Suprapubic skin (tissue), 4 donors: ENCODE measurements at regions not wholly inside any gene's neighbourhood (a gene's known extent, or its start where the extent isn't known, plus 50 kb on each side); places are given as distances from the start of the nearest gene placed in this dataset.
A peak's percentile ranks its signal among the peaks of the same experiment; 100 is the strongest.
"Not testable (repeated sequence)": the region's sequence is repeated elsewhere in the genome, so short reads cannot be mapped to it uniquely, and the experiment has no call there.

Experiments used
- DNase-seq, 2 donors: peaks; one replicate each; pipeline ENCODE4 v3.0.0-alpha.2; 2019; ENCODE audit warnings: low spot score in 2 of 2
- H3K27ac ChIP-seq: fragments of 200-600 bp; sonication (generic); one replicate; pipeline ENCODE4 v1.5.1; 2019
- H3K27me3 ChIP-seq: fragments of 200-600 bp; sonication (generic); one replicate; pipeline ENCODE4 v1.5.1; 2019
- H3K36me3 ChIP-seq: fragments of 200-600 bp; sonication (generic); one replicate; pipeline ENCODE4 v1.5.1; 2019
- H3K4me1 ChIP-seq: fragments of 200-600 bp; sonication (generic); one replicate; pipeline ENCODE4 v1.5.1; 2019
- H3K4me3 ChIP-seq: fragments of 200-600 bp; sonication (generic); one replicate; pipeline ENCODE4 v1.5.1; 2019; ENCODE audit warnings: mild to moderate bottlenecking
- H3K9me3 ChIP-seq: fragments of 200-600 bp; sonication (generic); one replicate; pipeline ENCODE4 v1.5.1; 2019
- CTCF ChIP-seq, 2 donors: fragments of 200-600 bp in 1 of 2; fragments of 450-650 bp in 1 of 2; sonication (generic) in 1 of 2; IDR thresholded peaks; one replicate each; pipeline ENCODE4 v1.5.1; 2016 to 2019; ENCODE audit warnings: antibody characterized with exemption in 2 of 2, mild to moderate bottlenecking in 1 of 2, moderate library complexity in 1 of 2
- EP300 ChIP-seq: sonication (generic); formaldehyde crosslinking; IDR thresholded peaks from one replicate; pipeline ENCODE4 v1.6.1; 2017; ENCODE audit warnings: antibody characterized with exemption
- POLR2A ChIP-seq, 2 donors: fragments of 450-650 bp; IDR thresholded peaks; one replicate each; pipeline ENCODE4 v1.6.1; 2017; ENCODE audit warnings: antibody characterized with exemption in 2 of 2, mild to moderate bottlenecking in 2 of 2, moderate library complexity in 2 of 2
- POLR2AphosphoS5 ChIP-seq, 3 donors: sonication (generic); formaldehyde crosslinking; IDR thresholded peaks; one replicate each; pipeline ENCODE4 v1.6.1; 2017; ENCODE audit warnings: antibody characterized with exemption in 3 of 3
- WGBS: methylation state at CpG from one replicate; pipeline ENCODE4 v1.1.5; 2018; 5-methylcytosine and 5-hydroxymethylcytosine counted together

DNA sequence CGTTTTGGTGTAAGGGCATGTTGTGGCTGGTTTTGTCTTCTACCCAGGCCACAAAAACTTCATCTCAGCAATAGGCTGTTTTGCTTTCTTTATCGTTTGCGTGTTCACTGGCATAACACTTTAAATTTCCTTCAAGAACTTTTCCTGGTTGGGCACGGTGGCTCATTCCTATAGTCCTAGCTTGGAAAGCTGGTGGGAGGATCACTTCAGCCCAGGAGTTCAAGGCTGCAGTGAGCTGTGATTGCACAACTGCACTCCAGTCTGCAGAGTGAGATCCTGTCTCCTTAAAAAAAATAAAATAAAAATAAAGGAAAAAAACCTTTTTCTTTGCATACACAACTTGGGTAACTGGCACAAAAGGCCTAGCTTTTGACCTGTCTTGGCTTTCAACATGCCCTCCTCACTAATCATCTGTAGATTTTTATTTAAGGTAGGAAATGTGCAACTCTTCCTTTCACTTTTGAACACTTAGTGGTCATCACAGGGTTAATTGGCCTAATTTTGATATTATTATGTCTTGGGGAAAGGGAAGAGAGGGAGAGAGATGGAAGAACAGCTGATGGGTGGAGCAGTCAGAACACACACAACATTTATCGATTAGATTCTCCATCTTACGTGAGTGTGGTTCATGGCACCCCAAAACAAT, 78.9 kb upstream of the PSMA6 start:
- no peaks in the 10 kb centered on the region for H3K9me3 ChIP-seq
- TF ChIP-seq CTCF (IDR thresholded peaks at IDR 0.05) (no peak), POLR2A (IDR thresholded peaks at IDR 0.05) (no peak), POLR2AphosphoS5 (IDR thresholded peaks at IDR 0.05) (no peak), EP300 (no peak)
- peaks cover 17% of the 10 kb centered on the region for H3K4me1 ChIP-seq
- no peaks in the 10 kb centered on the region for H3K36me3 ChIP-seq
- no peak for DNase-seq
- H3K4me3 ChIP-seq: no peak overlapping the region
- H3K27me3 ChIP-seq: no peaks in the 10 kb centered on the region
- peak overlapping the region; percentile 31 for H3K27ac ChIP-seq
- WGBS: 69% methylated on average over 6 of the region's 6 CpGs

GRCh38 chr14:35213869-35214387, 78.3 kb upstream of the PSMA6 start:
- H3K27ac ChIP-seq: peak overlapping the region; percentile 35
- H3K4me1 ChIP-seq: peaks cover 17% of the 10 kb centered on the region
- H3K36me3 ChIP-seq: no peaks in the 10 kb centered on the region
- H3K4me3 ChIP-seq: no peak overlapping the region
- H3K27me3 ChIP-seq: no peaks in the 10 kb centered on the region
- no peaks in the 10 kb centered on the region for H3K9me3 ChIP-seq
- TF ChIP-seq EP300: no peak
- TF ChIP-seq CTCF (IDR thresholded peaks at IDR 0.05): no peak
- no peak for TF ChIP-seq POLR2A (IDR thresholded peaks at IDR 0.05)
- TF ChIP-seq POLR2AphosphoS5 (IDR thresholded peaks at IDR 0.05): no peak
- no peak for DNase-seq

GRCh38 chr14:35214402-35214801, 77.8 kb upstream of the PSMA6 start:
- not testable (repeated sequence) for DNase-seq, H3K4me3 ChIP-seq, H3K9me3 ChIP-seq, H3K27me3 ChIP-seq, H3K36me3 ChIP-seq
- peaks cover 17% of the 10 kb centered on the region for H3K4me1 ChIP-seq
- 60% methylated on average over 4 of the region's 4 CpGs for WGBS
- H3K27ac ChIP-seq: peak overlapping the region; percentile 35

- no peaks in the 10 kb centered on the region for H3K27me3 ChIP-seq
- no peak for DNase-seq
- H3K36me3 ChIP-seq: no peaks in the 10 kb centered on the region
- no peaks in the 10 kb centered on the region for H3K9me3 ChIP-seq
- no peak for TF ChIP-seq CTCF (IDR thresholded peaks at IDR 0.05)
- no peak for TF ChIP-seq EP300
- no peak for TF ChIP-seq POLR2A (IDR thresholded peaks at IDR 0.05)
- no peak for TF ChIP-seq POLR2AphosphoS5 (IDR thresholded peaks at IDR 0.05)
- peaks cover 17% of the 10 kb centered on the region for H3K4me1 ChIP-seq
- WGBS: 77% methylated on average over 5 of the region's 5 CpGs
- H3K4me3 ChIP-seq: no peak overlapping the region
- peak overlapping the region; percentile 35 for H3K27ac ChIP-seq
Observed at GRCh38 chr14:35215110-35215813, 76.9 kb upstream of the PSMA6 start.

- not testable (repeated sequence) for H3K27me3 ChIP-seq, DNase-seq
- 94% methylated on average over 2 of the region's 2 CpGs for WGBS
Observed at GRCh38 chr14:35218176-35218575, 74.0 kb upstream of the PSMA6 start.

DNA sequence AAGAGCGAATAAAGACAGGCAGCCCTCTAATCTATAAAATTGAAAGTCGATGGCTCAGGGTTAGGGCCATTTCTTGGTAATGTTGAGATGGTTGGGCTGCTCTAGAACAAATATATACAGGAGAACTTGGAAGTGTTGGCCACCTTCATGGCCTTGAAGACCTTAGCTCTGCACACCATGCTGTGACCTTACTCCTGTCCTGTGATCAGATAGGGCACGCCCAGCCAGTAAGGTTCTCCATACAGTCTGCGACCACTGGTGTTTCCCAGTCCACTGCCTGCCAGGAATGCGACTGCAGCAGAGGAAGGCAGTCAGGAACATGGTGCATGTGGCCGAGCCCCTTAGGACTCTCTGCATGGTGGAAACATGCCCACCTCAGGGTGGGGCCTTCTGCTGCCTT, 73.2 kb upstream of the PSMA6 start:
- no peaks in the 10 kb centered on the region for H3K9me3 ChIP-seq
- H3K36me3 ChIP-seq: no peaks in the 10 kb centered on the region
- TF ChIP-seq CTCF (IDR thresholded peaks at IDR 0.05) (no peak), EP300 (no peak), POLR2A (IDR thresholded peaks at IDR 0.05) (no peak), POLR2AphosphoS5 (IDR thresholded peaks at IDR 0.05) (no peak)
- DNase-seq: no peak
- 91% methylated on average over 6 of the region's 6 CpGs for WGBS
- H3K4me1 ChIP-seq: peaks cover 10% of the 10 kb centered on the region
- H3K27me3 ChIP-seq: no peaks in the 10 kb centered on the region
- no peak overlapping the region for H3K27ac ChIP-seq
- H3K4me3 ChIP-seq: no peak overlapping the region

More at GRCh38 chr14:35218176-35218575, 74.0 kb upstream of the PSMA6 start:
- H3K36me3 ChIP-seq, H3K4me3 ChIP-seq, H3K9me3 ChIP-seq, H3K27ac ChIP-seq: not testable (repeated sequence)
- peaks cover 17% of the 10 kb centered on the region for H3K4me1 ChIP-seq
